ENCODE measurements at regions not wholly inside any gene's neighbourhood (a gene's known extent, or its start where the extent isn't known, plus 50 kb on each side); places are given as distances from the start of the nearest gene placed in this dataset.

DNA sequence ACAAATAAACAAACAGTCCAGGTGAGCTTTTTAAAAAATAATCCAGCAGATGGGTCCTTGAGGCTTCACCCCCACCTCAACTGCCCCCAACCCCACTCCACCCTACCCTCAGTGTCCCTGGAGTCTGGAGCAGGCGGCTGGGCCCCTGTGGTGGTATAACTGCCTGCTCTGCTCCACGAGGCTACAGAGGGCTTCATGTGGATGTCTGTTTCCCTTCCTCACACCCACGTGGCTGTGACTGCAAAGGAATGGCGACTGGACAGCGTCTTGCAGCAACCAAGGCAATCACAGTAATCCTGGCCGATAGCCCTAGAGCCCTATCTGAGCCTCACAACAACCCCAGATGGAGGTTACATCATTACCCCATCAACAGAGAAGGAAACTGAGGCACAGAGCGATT is 76.5 kb downstream of the SLC2A10 start:
- POLR2A ChIA-PET (ENCODE audit: unreplicated experiment), result no interaction called here
- H2AFZ ChIP-seq (replicated peaks; ENCODE audit: low read length, poor library complexity), result peak overlapping the region; percentile 60
- peaks cover 13% of the 10 kb centered on the region; the same call in 1 of the 2 replicates for H3K27me3 ChIP-seq (ENCODE audit: control insufficient read depth, insufficient read depth, low read length)
- in situ Hi-C loops (cut with MboI; ENCODE audit: low sequenced_read_pairs), result no loop called here
- H3K18ac ChIP-seq (ENCODE audit: low read depth, low read length), result no peak overlapping the region
- H3K4ac ChIP-seq (ENCODE audit: low read depth, low read length), result no peak overlapping the region
- DNase-seq (no peak), ATAC-seq (ENCODE audit: low read depth) (no peak)
- no peak overlapping the region for H4K8ac ChIP-seq (ENCODE audit: low read depth in 2 of 2, low read length in 2 of 2)
- CTCF ChIA-PET, result no interaction called here
- no peaks in the 10 kb centered on the region for H3K36me3 ChIP-seq (ENCODE audit: control insufficient read depth, insufficient read depth, low read length)
- H3K4me1 ChIP-seq (ENCODE audit: control insufficient read depth, insufficient read depth, low read length), result peaks cover 8% of the 10 kb centered on the region; the same call in 1 of the 2 replicates
- no peak overlapping the region for H3K14ac ChIP-seq (replicated peaks; ENCODE audit: low read depth, low read length)
- no peak overlapping the region for H3K27ac ChIP-seq (ENCODE audit: insufficient read depth, low read length)
- TF ChIP-seq, protein P1, sequence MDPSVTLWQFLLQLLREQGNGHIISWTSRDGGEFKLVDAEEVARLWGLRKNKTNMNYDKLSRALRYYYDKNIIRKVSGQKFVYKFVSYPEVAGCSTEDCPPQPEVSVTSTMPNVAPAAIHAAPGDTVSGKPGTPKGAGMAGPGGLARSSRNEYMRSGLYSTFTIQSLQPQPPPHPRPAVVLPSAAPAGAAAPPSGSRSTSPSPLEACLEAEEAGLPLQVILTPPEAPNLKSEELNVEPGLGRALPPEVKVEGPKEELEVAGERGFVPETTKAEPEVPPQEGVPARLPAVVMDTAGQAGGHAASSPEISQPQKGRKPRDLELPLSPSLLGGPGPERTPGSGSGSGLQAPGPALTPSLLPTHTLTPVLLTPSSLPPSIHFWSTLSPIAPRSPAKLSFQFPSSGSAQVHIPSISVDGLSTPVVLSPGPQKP (IDR thresholded peaks at IDR 0.05; ENCODE audit: borderline replicate concordance, low read depth, low read length), result no peak
- TF ChIP-seq RCOR1 (IDR thresholded peaks at IDR 0.05; ENCODE audit: insufficient replicate concordance, low read length), result no peak
- TF ChIP-seq, protein P2, sequence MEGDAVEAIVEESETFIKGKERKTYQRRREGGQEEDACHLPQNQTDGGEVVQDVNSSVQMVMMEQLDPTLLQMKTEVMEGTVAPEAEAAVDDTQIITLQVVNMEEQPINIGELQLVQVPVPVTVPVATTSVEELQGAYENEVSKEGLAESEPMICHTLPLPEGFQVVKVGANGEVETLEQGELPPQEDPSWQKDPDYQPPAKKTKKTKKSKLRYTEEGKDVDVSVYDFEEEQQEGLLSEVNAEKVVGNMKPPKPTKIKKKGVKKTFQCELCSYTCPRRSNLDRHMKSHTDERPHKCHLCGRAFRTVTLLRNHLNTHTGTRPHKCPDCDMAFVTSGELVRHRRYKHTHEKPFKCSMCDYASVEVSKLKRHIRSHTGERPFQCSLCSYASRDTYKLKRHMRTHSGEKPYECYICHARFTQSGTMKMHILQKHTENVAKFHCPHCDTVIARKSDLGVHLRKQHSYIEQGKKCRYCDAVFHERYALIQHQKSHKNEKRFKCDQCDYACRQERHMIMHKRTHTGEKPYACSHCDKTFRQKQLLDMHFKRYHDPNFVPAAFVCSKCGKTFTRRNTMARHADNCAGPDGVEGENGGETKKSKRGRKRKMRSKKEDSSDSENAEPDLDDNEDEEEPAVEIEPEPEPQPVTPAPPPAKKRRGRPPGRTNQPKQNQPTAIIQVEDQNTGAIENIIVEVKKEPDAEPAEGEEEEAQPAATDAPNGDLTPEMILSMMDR (conservative IDR thresholded peaks at IDR 0.05; ENCODE audit: low read depth, low read length), result no peak
- TF ChIP-seq CEBPB (IDR thresholded peaks at IDR 0.05; ENCODE audit: low read depth, low read length), result no peak
- TF ChIP-seq CHD1 (IDR thresholded peaks at IDR 0.05; ENCODE audit: low read depth, low read length), result no peak
- TF ChIP-seq RAD21 (IDR thresholded peaks at IDR 0.05; ENCODE audit: low read length), result no peak
- TF ChIP-seq MAZ (IDR thresholded peaks at IDR 0.05; ENCODE audit: borderline replicate concordance, low read depth, low read length), result no peak
- H3K4me2 ChIP-seq (ENCODE audit: low read depth, low read length), result no peak overlapping the region
- H3K9me3 ChIP-seq (ENCODE audit: control insufficient read depth, insufficient read depth, low read length), result no peaks in the 10 kb centered on the region
- no peaks in the 10 kb centered on the region for H3K79me1 ChIP-seq (ENCODE audit: low read depth in 1 of 2, low read length in 2 of 2)
- 60% methylated on average over 2 of the region's 7 CpGs; no CpG with 5 or more reads in 1 of the 2 experiments for WGBS, 2 experiments (ENCODE audit: extremely low coverage in 2 of 2, insufficient read length in 1 of 2)
- H4K5ac ChIP-seq (ENCODE audit: low read depth, low read length), result no peak overlapping the region
- no peak overlapping the region for H2AK9ac ChIP-seq (replicated peaks; ENCODE audit: low read depth, low read length, poor library complexity)
- BruUV-seq (replicated peaks), result no TSS peak
- H3K9ac ChIP-seq (ENCODE audit: low read depth, low read length), result no peak overlapping the region
- no peak overlapping the region for H3K56ac ChIP-seq (ENCODE audit: extremely low read depth, insufficient read depth, low read length)
- H2BK5ac ChIP-seq (ENCODE audit: low read depth, low read length, poor library complexity, severe bottlenecking), result no peak overlapping the region
- no peak overlapping the region for H2AK5ac ChIP-seq (ENCODE audit: low read depth, low read length)
- no peak overlapping the region for H2BK20ac ChIP-seq (ENCODE audit: low read depth, low read length)
- dilution Hi-C loops (cut with HindIII; ENCODE audit: low sequenced_read_pairs, unreplicated experiment), result no loop called here
- no peak overlapping the region for H3K23ac ChIP-seq (ENCODE audit: low read depth, low read length)
- H4K20me1 ChIP-seq (ENCODE audit: insufficient read depth, low read length), result no peaks in the 10 kb centered on the region
- H2BK120ac ChIP-seq (ENCODE audit: low read depth, low read length), result no peak overlapping the region
- intact Hi-C loops (cut with micrococcal nuclease), result no loop called here
- no peak overlapping the region for H3K4me3 ChIP-seq (ENCODE audit: insufficient read depth, low read depth, low read length)
- no peak overlapping the region for H4K91ac ChIP-seq (ENCODE audit: insufficient read depth, low read depth, low read length)
- no peaks in the 10 kb centered on the region; the same call in 1 of the 2 replicates for H3K9me1 ChIP-seq (ENCODE audit: insufficient read depth, low read length)
- H2BK15ac ChIP-seq (ENCODE audit: low read depth, low read length), result no peak overlapping the region
